Common myeloid progenitor, CD34-positive (primary cell): ENCODE measurements at regions not wholly inside any gene's neighbourhood (a gene's known extent, or its start where the extent isn't known, plus 50 kb on each side); places are given as distances from the start of the nearest gene placed in this dataset.

ENCODE experiments used
- CTCF ChIA-PET: fragments of 350-600 bp; sonication (Branson Sonifier 250); formaldehyde crosslinking; loops from one replicate; lab custom pipeline; 2021; ENCODE audit warnings: antibody characterized with exemption; lab: Charles Lee
- POLR2A ChIA-PET: fragments of 350-600 bp; sonication (Branson Sonifier 250); formaldehyde crosslinking; loops from one replicate; lab custom pipeline; 2021; ENCODE audit warnings: antibody characterized with exemption; lab: Charles Lee
- DNase-seq, 3 donors: peaks; one replicate each; pipeline versions ENCODE4 v3.0.0 to v3.0.0-alpha.2; 2013
- H3K27ac ChIP-seq, 2 experiments: 1 replicate in 1 of 2; 2 replicates in 1 of 2; pipeline ENCODE4 v1.7.0; 2013; ENCODE audit warnings: inconsistent platforms in 2 of 2, low read length in 2 of 2, mild to moderate bottlenecking in 2 of 2, low read depth in 1 of 2, moderate library complexity in 1 of 2; ENCODE audit not compliant: severe bottlenecking in 2 of 2, insufficient read depth in 1 of 2, poor library complexity in 1 of 2
- H3K27me3 ChIP-seq, 5 experiments: replicated peaks in 2 of 5; 1 replicate in 3 of 5; 2 replicates in 2 of 5; pipeline versions ENCODE4 v1.6.1 to v1.7.0; 2013; ENCODE audit warnings: low read length in 4 of 5, mild to moderate bottlenecking in 2 of 5, moderate library complexity in 2 of 5, inconsistent platforms in 1 of 5; ENCODE audit not compliant: insufficient read depth in 5 of 5, control insufficient read depth in 4 of 5
- H3K36me3 ChIP-seq, 4 experiments: 1 replicate in 2 of 4; 2 replicates in 2 of 4; pipeline versions ENCODE4 v1.6.1 to v1.7.0; 2013; ENCODE audit warnings: low read length in 3 of 4, control low read depth in 1 of 4, mild to moderate bottlenecking in 1 of 4; ENCODE audit not compliant: control insufficient read depth in 4 of 4, insufficient read depth in 4 of 4
- H3K4me1 ChIP-seq, 4 experiments: 1 replicate in 3 of 4; 2 replicates in 1 of 4; pipeline versions ENCODE4 v1.6.1 to v1.7.1; 2013; ENCODE audit warnings: low read length in 3 of 4, mild to moderate bottlenecking in 3 of 4, control low read depth in 1 of 4, inconsistent platforms in 1 of 4, moderate library complexity in 1 of 4; ENCODE audit not compliant: control insufficient read depth in 4 of 4, insufficient read depth in 4 of 4; ENCODE audit errors: control extremely low read depth in 1 of 4
- H3K4me3 ChIP-seq, 7 experiments: 1 replicate in 4 of 7; 2 replicates in 3 of 7; pipeline versions ENCODE4 v1.5.1 to v1.7.0; 2013; ENCODE audit warnings: mild to moderate bottlenecking in 7 of 7, low read length in 6 of 7, moderate library complexity in 6 of 7, inconsistent platforms in 2 of 7, low read depth in 2 of 7, control low read depth in 1 of 7; ENCODE audit not compliant: insufficient read depth in 4 of 7, control insufficient read depth in 1 of 7; ENCODE audit errors: extremely low read depth in 1 of 7
- H3K9me3 ChIP-seq, 5 experiments: 1 replicate in 4 of 5; 2 replicates in 1 of 5; pipeline versions ENCODE4 v1.6.1 to v1.7.1; 2013; ENCODE audit warnings: low read length in 4 of 5, mild to moderate bottlenecking in 2 of 5, inconsistent platforms in 1 of 5, low read depth in 1 of 5, moderate library complexity in 1 of 5; ENCODE audit not compliant: control insufficient read depth in 4 of 5, insufficient read depth in 2 of 5; ENCODE audit errors: control extremely low read depth in 1 of 5
- WGBS: methylation state at CpG from one replicate; pipeline ENCODE4 v1.1.5; 2013; ENCODE audit not compliant: insufficient coverage; 5-methylcytosine and 5-hydroxymethylcytosine counted together

DNA sequence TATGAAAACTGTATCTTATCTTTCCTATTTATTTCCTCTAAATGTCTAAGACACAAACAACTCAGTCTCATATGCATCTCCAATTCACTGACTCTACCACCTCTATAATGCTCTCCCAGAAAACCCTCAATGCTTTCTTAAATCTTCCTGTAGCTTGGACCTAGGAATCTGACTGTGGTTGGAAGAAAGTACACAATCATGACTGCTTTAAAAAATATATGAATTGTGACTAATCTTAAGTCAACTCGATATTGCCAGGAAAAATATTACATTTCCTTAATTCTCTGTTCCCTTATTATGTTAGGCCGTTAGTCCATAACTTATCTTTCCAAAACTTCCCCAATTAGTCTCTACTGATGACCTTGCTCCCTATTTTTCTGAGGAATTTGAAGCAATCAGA lies 87.0 kb downstream of the SPCS3 start:
- DNase-seq: no peak
- Histone ChIP-seq H3K36me3 (no peaks in the 10 kb centered on the region), H3K4me1 (no peaks in the 10 kb centered on the region), H3K4me3 (no peak overlapping the region), H3K27me3 (no peaks in the 10 kb centered on the region), H3K9me3 (no peaks in the 10 kb centered on the region), H3K27ac (no peak overlapping the region)
- POLR2A ChIA-PET: no interaction called here
- CTCF ChIA-PET: no interaction called here
- WGBS: 100% methylated on average over 1 of the region's 2 CpGs

DNA sequence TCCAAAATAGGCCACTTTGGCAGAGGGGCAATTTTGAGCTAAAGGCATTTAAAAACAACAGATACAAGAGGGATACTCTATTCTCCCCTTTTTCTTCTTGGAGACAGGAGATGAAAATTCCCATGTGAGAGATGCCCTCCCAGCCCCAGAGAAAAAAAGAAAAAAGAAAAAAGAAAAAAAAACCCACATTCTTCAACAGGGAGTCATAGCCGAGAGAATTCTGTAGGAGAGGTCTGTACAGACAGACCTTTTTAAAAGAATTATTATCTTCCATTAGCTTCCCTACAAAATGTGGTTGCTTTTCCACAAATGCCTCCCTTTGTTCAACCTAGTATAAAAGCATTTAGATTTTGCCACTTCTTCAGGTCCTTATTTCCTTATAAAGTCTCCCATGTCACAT lies 89.9 kb downstream of the SPCS3 start:
- no peaks in the 10 kb centered on the region for H3K9me3 ChIP-seq
- WGBS: no CpG with 5 or more reads among the region's 1 CpG
- CTCF ChIA-PET: no interaction called here
- H3K4me1 ChIP-seq: no peaks in the 10 kb centered on the region
- no peak overlapping the region for H3K27ac ChIP-seq
- H3K27me3 ChIP-seq: no peaks in the 10 kb centered on the region
- POLR2A ChIA-PET: no interaction called here
- no peak overlapping the region for H3K4me3 ChIP-seq
- DNase-seq: no peak
- no peaks in the 10 kb centered on the region for H3K36me3 ChIP-seq

DNA sequence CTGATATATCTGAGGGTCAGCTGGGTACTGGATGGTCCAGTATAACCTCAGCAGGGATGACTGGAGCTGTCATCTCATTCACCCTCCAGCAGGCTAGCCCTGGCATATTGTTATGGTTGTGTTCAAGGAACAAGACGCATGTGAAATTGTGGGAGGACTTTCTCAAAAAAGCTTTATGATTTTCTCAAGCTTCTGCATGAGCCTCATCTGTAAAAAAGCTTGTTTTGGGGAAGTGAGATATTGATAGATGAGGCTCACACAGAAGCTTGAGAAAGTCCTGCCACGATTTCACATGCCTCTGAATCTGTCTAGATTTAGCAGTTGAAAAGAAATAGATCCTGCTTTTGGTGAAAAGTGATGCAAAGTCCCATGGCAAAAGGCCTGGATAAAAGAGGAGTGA lies 93.4 kb downstream of the SPCS3 start:
- H3K27me3 ChIP-seq: no peaks in the 10 kb centered on the region
- WGBS: 67% methylated on average over 2 of the region's 2 CpGs
- H3K4me3 ChIP-seq: no peak overlapping the region
- CTCF ChIA-PET: no interaction called here
- POLR2A ChIA-PET: no interaction called here
- no peaks in the 10 kb centered on the region for H3K4me1 ChIP-seq
- DNase-seq: no peak
- H3K36me3 ChIP-seq: no peaks in the 10 kb centered on the region
- no peak overlapping the region for H3K27ac ChIP-seq
- no peaks in the 10 kb centered on the region for H3K9me3 ChIP-seq

DNA sequence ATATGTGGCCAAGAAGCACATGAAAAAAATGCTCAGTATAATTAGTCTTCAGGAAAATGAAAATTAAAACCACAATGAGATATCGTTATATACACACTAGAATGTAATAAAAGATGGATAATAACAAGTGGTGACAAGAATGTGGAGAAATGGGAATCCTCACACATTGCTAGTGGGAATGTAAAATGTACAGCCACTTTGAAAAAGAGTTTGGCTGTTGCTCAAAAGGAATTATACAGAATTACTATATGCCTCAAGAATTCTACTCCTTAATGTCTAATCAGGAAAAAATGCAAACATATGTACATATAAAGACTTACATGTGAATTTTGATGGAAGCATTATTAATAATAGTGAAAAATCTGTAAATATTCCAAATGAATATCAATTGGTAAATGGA lies 102.2 kb downstream of the SPCS3 start:
- Histone ChIP-seq H3K27me3 (no peaks in the 10 kb centered on the region), H3K9me3 (no peaks in the 10 kb centered on the region), H3K36me3 (no peaks in the 10 kb centered on the region), H3K4me1 (no peaks in the 10 kb centered on the region), H3K4me3 (no peak overlapping the region), H3K27ac (no peak overlapping the region)
- ChIA-PET CTCF (no interaction called here), POLR2A (no interaction called here)
- no peak for DNase-seq
- WGBS: no CpG with 5 or more reads among the region's 1 CpG

DNA sequence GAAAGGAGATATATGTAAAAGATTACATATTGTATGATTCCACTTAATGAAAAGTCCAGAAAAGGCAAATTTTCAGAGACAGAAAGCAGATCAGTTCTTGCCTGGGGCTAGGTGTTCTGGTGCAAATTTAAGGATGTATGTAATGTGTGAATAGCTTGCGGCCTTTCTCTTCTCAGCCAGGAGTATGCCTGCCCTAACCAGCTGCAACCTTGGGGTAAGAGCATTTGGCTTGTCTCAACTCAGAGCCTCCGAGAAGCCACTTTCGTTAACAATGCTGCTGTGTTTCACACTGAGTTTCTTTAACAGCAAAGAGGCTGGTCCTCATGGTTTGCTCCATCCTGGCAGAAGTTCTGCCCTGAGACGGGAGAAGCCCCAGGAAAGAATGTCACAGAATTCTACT lies 102.7 kb downstream of the SPCS3 start:
- DNase-seq: no peak
- Histone ChIP-seq H3K9me3 (no peaks in the 10 kb centered on the region), H3K4me3 (no peak overlapping the region), H3K4me1 (no peaks in the 10 kb centered on the region), H3K27ac (no peak overlapping the region), H3K27me3 (no peaks in the 10 kb centered on the region), H3K36me3 (no peaks in the 10 kb centered on the region)
- CTCF ChIA-PET: no interaction called here
- POLR2A ChIA-PET: no interaction called here
- WGBS: 91% methylated on average over 4 of the region's 4 CpGs

DNA sequence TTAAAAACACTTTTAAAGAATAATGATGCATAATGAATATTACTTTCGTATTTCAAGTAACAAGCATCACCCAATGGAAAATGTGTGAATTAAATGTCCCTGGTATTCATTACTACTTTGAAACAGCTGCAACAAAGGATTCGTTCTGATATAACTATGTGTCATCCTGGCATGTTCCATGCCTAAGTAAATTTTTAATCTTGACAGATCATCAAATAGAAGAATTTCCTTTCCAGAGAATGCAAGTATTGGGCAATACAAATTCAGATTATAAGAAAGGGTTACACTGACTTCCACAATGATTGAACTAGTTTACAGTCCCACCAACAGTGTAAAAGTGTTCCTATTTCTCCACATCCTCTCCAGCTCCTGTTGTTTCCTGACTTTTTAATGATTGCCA lies 105.3 kb downstream of the SPCS3 start:
- POLR2A ChIA-PET: no interaction called here
- Histone ChIP-seq H3K27ac (no peak overlapping the region), H3K36me3 (no peaks in the 10 kb centered on the region), H3K4me1 (no peaks in the 10 kb centered on the region), H3K4me3 (no peak overlapping the region), H3K27me3 (no peaks in the 10 kb centered on the region), H3K9me3 (no peaks in the 10 kb centered on the region)
- DNase-seq: no peak
- CTCF ChIA-PET: no interaction called here
- WGBS: no CpG with 5 or more reads among the region's 2 CpGs

DNA sequence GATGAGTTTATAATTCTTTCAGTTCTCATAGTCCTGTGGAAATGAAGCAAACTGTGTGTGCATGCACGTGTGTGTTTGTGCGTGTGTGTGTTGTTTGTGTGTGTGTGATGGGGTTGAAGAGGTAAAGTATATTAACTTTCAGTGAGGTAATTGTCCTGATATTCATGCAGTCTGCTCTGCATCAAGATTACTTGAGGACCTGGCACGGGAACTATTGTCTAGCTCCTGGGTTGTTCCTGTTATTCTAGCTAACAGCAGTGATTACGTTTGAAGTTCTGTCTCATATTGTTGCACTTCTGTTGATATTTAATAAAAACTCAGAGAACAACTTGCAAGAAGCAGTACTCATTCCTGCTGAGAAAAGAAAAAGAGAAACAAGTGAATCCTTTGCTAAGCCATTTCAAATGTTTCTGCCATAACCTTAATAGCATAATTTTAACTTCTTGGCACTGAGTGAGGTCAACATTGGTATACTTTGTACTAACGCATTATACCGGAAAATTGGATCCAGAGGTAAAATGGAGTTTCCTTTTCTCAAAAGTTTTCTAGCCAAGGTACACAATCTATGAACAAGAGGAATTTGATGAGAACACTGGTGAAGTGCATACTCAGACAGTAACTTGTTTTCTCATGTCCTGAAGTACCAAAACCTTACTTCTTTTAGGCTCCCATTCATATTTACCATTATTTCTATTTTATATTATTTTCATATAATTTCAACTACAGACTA lies 113.2 kb downstream of the SPCS3 start:
- DNase-seq: no peak
- no peak overlapping the region for H3K4me3 ChIP-seq
- WGBS: 85% methylated on average over 5 of the region's 6 CpGs
- H3K36me3 ChIP-seq: no peaks in the 10 kb centered on the region
- no peak overlapping the region for H3K27ac ChIP-seq
- H3K9me3 ChIP-seq: no peaks in the 10 kb centered on the region
- H3K27me3 ChIP-seq: no peaks in the 10 kb centered on the region
- POLR2A ChIA-PET: no interaction called here
- CTCF ChIA-PET: no interaction called here
- no peaks in the 10 kb centered on the region for H3K4me1 ChIP-seq
